ENCODE measurements at regions not wholly inside any gene's neighbourhood (a gene's known extent, or its start where the extent isn't known, plus 50 kb on each side); places are given as distances from the start of the nearest gene placed in this dataset.

- TF ChIP-seq POLR2AphosphoS5 (IDR thresholded peaks at IDR 0.05) (no peak), CTCF (IDR thresholded peaks at IDR 0.05) (no peak)
Observed at GRCh38 chr21:31471865-31472264, 127.8 kb upstream of the TIAM1 start.
